ENCODE measurements at regions not wholly inside any gene's neighbourhood (a gene's known extent, or its start where the extent isn't known, plus 50 kb on each side); places are given as distances from the start of the nearest gene placed in this dataset.

GRCh38 chr7:28882869-28883470, 75.2 kb downstream of the TRIL start:
- TF ChIP-seq CTCF (conservative IDR thresholded peaks at IDR 0.05 in 1 of 2, IDR thresholded peaks at IDR 0.05 in 1 of 2; ENCODE audit: extremely low read depth in 1 of 2, insufficient read depth in 1 of 2, low read depth in 1 of 2, low read length in 2 of 2) (no peak), EZH2 (IDR thresholded peaks at IDR 0.05; ENCODE audit: borderline replicate concordance, low read length) (no peak)
